C4-2B (cell line): ENCODE measurements at regions not wholly inside any gene's neighbourhood (a gene's known extent, or its start where the extent isn't known, plus 50 kb on each side); places are given as distances from the start of the nearest gene placed in this dataset.
"Not testable (repeated sequence)": the region's sequence is repeated elsewhere in the genome, so short reads cannot be mapped to it uniquely, and the experiment has no call there.

Experiments used
- H3K27ac ChIP-seq: fragments of 450-650 bp; 2 replicates; pipeline ENCODE4 v1.5.1; 2017
- ZFX ChIP-seq: fragments of 450-650 bp; IDR thresholded peaks from 2 replicates; pipeline ENCODE4 v1.6.1; 2017
- TF ChIP-seq, protein P1 (sequence below): fragments of 450-650 bp; conservative IDR thresholded peaks from 2 replicates; pipeline ENCODE4 v1.5.1; 2017; ENCODE audit warnings: mild to moderate bottlenecking

- not testable (repeated sequence) for H3K27ac ChIP-seq
These were observed 75.6 kb downstream of the MRPL39 start for GRCh38 chr21:25531538-25532250.

GRCh38 chr21:25528515-25528914, 78.8 kb downstream of the MRPL39 start:
- TF ChIP-seq, protein P1, sequence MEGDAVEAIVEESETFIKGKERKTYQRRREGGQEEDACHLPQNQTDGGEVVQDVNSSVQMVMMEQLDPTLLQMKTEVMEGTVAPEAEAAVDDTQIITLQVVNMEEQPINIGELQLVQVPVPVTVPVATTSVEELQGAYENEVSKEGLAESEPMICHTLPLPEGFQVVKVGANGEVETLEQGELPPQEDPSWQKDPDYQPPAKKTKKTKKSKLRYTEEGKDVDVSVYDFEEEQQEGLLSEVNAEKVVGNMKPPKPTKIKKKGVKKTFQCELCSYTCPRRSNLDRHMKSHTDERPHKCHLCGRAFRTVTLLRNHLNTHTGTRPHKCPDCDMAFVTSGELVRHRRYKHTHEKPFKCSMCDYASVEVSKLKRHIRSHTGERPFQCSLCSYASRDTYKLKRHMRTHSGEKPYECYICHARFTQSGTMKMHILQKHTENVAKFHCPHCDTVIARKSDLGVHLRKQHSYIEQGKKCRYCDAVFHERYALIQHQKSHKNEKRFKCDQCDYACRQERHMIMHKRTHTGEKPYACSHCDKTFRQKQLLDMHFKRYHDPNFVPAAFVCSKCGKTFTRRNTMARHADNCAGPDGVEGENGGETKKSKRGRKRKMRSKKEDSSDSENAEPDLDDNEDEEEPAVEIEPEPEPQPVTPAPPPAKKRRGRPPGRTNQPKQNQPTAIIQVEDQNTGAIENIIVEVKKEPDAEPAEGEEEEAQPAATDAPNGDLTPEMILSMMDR: no peak
- no peak for TF ChIP-seq ZFX
- no peak overlapping the region for H3K27ac ChIP-seq

DNA sequence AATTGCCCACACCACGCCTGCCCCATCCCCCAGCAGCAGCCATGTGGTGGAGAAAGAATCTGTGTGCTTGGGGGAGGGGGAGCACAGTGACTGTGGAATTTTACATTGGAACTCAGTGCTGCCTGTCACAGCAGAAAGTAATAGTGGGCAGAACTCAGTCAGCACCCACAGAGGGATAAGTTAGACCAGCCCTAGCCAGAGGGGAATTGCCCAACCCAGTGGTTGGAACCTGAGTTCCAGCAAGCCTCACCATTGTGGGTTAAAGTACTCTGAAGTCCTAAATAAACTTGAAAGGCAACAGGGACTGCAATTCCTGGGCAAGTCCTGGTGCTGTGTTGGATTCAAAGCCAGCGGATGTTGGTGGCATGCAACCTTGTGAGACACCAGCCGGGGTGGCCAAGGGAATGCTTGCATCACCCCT, 88.8 kb downstream of the MRPL39 start:
- no peak for TF ChIP-seq ZFX
- TF ChIP-seq, protein P1: no peak
- H3K27ac ChIP-seq: no peak overlapping the region

DNA sequence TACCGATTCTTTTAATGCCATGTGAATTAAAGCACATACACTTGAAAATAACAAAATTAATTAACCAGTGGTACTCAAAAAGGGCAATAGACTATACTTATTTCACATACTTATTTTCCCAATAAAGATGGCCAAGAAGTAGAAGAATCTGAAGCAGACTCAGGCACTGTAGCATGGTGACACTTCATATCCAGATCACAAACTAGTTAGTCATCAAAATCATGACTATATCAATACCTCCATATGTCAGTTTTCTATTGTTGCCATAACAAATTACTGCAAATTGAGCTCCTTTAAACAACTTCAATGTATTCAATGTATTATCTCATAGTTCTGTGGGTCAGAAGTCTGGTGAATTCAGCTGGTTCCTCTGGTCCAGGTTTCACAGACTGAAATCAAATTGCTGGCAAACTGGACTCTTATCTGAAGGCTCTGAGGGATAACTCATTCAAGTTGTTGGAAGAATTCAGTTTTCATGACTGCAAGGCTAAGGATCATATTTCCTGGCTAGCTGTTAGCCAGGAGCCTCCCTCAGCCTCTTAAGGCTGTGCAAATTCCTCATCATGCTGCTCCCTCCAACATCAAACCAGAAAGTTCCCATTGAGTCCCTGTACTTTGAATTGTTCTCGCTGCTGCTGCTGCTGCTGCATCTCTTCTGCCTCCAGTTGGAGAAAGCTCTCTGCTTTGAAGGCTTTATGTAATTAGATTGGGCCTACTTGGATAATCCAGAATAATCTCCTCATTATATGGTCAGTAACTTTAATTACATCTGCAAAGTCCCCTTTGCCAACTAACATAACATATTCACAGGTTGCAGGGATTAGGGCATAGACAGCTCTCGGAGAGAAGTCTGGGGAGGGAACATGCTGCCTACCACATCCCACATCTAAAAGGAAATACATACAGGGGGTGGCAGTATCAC, 91.5 kb downstream of the MRPL39 start:
- no peak overlapping the region for H3K27ac ChIP-seq
- no peak for TF ChIP-seq ZFX
- TF ChIP-seq, protein P1: no peak

- no peak overlapping the region for H3K27ac ChIP-seq
- TF ChIP-seq ZFX: no peak
- TF ChIP-seq, protein P1: no peak
These were observed 93.5 kb downstream of the MRPL39 start for GRCh38 chr21:25513810-25514209.

- TF ChIP-seq, protein P1: no peak
- no peak for TF ChIP-seq ZFX
- H3K27ac ChIP-seq: no peak overlapping the region
These were observed 94.9 kb downstream of the MRPL39 start for GRCh38 chr21:25512095-25513081.

DNA sequence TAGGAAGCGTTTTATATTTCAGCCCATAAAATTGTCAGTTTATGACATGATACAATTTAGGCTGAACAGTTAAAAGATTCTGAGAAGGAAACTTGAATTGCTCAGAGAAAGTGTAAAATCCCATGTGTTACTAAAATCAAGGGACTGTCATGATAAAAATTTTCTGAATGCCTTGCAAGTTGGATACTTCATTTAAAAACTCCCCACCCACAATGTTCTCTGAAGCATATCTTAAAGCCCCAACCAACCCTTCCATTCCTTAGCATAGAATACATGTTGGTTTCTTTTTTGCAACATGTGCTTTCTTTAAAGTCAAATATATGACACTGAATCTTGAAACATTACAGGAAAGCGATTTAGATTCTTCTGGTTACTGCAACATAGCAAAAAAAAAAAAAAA, 97.4 kb downstream of the MRPL39 start:
- TF ChIP-seq ZFX: no peak
- TF ChIP-seq, protein P1: no peak
- no peak overlapping the region for H3K27ac ChIP-seq
